Peyer's patch (tissue), 4 donors: ENCODE measurements at regions not wholly inside any gene's neighbourhood (a gene's known extent, or its start where the extent isn't known, plus 50 kb on each side); places are given as distances from the start of the nearest gene placed in this dataset.

Experiments used
- DNase-seq, 3 donors: peaks; one replicate each; pipeline ENCODE4 v3.0.0-alpha.2; 2017 to 2019
- H3K27ac ChIP-seq, 4 donors: fragments of 200-600 bp; sonication (generic); one replicate each; pipeline ENCODE4 v1.5.1; 2016 to 2019
- H3K27me3 ChIP-seq, 2 donors: fragments of 200-600 bp; sonication (generic); one replicate each; pipeline ENCODE4 v1.5.1; 2019
- H3K36me3 ChIP-seq, 3 donors: fragments of 200-600 bp; sonication (generic); one replicate each; pipeline ENCODE4 v1.5.1; 2016 to 2019
- H3K4me1 ChIP-seq, 4 donors: fragments of 200-600 bp; sonication (generic); one replicate each; pipeline ENCODE4 v1.5.1; 2016 to 2019
- H3K4me3 ChIP-seq, 4 donors: fragments of 200-600 bp; sonication (generic); 1 replicate in 3 of 4; 2 replicates in 1 of 4; pipeline ENCODE4 v1.5.1; 2016 to 2019; ENCODE audit warnings: mild to moderate bottlenecking in 1 of 4
- H3K9me3 ChIP-seq, 4 donors: fragments of 200-600 bp; sonication (generic); one replicate each; pipeline ENCODE4 v1.5.1; 2016 to 2019; ENCODE audit warnings: mild to moderate bottlenecking in 1 of 4
- POLR2A ChIP-seq, 2 donors: fragments of 450-650 bp; IDR thresholded peaks; one replicate each; pipeline ENCODE4 v1.5.1; 2017; ENCODE audit warnings: antibody characterized with exemption in 2 of 2, mild to moderate bottlenecking in 2 of 2, moderate library complexity in 2 of 2
- TF ChIP-seq, protein P1 (sequence below), 6 experiments: fragments of 450-650 bp in 4 of 6; fragments of 200-600 bp in 2 of 6; sonication (generic) in 1 of 6; IDR thresholded peaks; one replicate each; pipeline ENCODE4 v1.5.1; 2017 to 2019; ENCODE audit warnings: antibody characterized with exemption in 6 of 6, mild to moderate bottlenecking in 3 of 6, moderate library complexity in 1 of 6

DNA sequence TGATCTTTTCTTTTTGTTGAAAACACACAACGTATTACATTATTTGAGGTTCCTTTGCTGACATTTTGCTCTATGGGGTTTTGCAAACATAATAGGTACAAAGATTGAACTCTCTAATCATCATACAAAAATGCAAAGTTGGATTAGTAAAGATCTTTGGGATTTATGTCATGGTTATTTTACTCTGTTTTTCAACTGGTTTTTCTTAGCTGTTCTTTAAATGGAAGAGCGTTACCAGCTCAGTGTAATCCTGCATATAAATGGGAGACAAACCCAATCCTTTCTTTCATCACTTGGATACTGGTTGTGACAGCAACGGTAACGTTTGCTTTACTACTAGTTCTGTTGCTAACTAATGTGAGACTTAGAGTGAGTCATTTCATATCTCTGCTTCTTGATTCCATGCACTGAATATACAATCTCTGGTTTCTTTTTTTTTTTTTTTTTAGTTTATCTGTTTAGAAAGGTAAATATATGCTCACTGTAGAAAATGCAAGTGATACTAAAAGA lies 104.9 kb upstream of the NOVA1 start:
- H3K9me3 ChIP-seq = no peaks in the 10 kb centered on the region

DNA sequence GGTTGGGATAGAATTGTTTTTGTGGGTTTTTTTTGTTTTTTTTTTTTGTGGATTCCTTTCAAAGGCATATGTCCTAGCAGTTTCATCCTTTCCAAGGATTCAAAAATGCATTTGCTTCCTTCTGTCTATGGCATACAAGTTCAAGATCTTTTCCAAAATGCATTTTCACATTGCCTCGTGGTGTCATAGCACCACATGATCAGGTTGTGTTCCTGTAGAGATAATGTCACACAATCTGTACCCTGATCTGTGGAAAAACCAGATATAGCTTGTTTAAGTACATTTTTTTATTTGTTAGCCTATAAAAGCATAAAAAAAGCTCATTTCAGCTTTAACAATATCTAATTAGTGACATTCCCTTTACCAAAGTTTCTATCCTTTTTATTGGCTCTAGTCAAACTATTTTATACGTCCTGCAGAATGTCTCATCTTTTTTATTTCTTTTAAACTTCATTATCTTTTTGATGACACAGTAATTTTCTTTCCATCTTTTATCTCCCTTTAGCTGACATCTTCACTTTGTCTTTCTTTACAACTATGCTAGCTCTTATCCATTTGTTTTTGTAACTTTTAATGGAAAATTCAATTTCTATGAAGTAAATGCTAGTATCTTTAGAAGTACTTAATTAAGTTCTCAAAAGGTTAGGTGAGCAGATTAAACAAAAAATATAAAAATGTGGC lies 106.0 kb upstream of the NOVA1 start:
- no peak for DNase-seq
- no peak for TF ChIP-seq POLR2A (IDR thresholded peaks at IDR 0.05)
- TF ChIP-seq, protein P1, sequence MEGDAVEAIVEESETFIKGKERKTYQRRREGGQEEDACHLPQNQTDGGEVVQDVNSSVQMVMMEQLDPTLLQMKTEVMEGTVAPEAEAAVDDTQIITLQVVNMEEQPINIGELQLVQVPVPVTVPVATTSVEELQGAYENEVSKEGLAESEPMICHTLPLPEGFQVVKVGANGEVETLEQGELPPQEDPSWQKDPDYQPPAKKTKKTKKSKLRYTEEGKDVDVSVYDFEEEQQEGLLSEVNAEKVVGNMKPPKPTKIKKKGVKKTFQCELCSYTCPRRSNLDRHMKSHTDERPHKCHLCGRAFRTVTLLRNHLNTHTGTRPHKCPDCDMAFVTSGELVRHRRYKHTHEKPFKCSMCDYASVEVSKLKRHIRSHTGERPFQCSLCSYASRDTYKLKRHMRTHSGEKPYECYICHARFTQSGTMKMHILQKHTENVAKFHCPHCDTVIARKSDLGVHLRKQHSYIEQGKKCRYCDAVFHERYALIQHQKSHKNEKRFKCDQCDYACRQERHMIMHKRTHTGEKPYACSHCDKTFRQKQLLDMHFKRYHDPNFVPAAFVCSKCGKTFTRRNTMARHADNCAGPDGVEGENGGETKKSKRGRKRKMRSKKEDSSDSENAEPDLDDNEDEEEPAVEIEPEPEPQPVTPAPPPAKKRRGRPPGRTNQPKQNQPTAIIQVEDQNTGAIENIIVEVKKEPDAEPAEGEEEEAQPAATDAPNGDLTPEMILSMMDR (IDR thresholded peaks at IDR 0.05) = no peak
- Histone ChIP-seq H3K4me1 (no peaks in the 10 kb centered on the region), H3K36me3 (no peaks in the 10 kb centered on the region), H3K27ac (no peak overlapping the region), H3K27me3 (no peaks in the 10 kb centered on the region), H3K9me3 (no peaks in the 10 kb centered on the region), H3K4me3 (no peak overlapping the region)

More for the DNA sequence above, 104.9 kb upstream of the NOVA1 start:
- no peak overlapping the region for H3K4me3 ChIP-seq
- H3K36me3 ChIP-seq = no peaks in the 10 kb centered on the region
- no peak for DNase-seq
- H3K27ac ChIP-seq = no peak overlapping the region
- TF ChIP-seq, protein P1 (IDR thresholded peaks at IDR 0.05) = no peak
- TF ChIP-seq POLR2A (IDR thresholded peaks at IDR 0.05) = no peak
- H3K27me3 ChIP-seq = no peaks in the 10 kb centered on the region
- H3K4me1 ChIP-seq = no peaks in the 10 kb centered on the region

DNA sequence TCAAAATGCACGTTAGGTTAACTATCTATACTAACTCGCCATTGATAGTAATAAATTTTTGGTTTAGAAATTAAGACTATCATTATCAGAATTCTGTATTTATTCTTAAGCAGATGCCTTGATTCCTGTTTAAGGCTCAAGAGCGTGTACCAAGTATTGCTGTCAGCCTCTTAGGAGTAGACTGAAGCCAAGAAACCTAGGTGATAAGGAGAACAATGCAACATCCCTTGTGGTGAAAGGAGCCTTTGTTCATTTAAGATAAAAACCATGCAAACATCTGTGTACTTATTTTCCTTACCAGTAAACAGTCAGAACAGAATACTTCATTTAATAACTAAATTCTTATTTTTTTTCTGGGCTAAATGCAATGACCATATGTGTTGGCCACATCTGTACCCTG lies 109.4 kb upstream of the NOVA1 start:
- H3K9me3 ChIP-seq = no peaks in the 10 kb centered on the region
- no peak for TF ChIP-seq POLR2A (IDR thresholded peaks at IDR 0.05)
- TF ChIP-seq, protein P1 (IDR thresholded peaks at IDR 0.05) = no peak
- no peak for DNase-seq
- H3K4me1 ChIP-seq = no peaks in the 10 kb centered on the region
- H3K27ac ChIP-seq = no peak overlapping the region
- no peaks in the 10 kb centered on the region for H3K27me3 ChIP-seq
- no peak overlapping the region for H3K4me3 ChIP-seq
- no peaks in the 10 kb centered on the region for H3K36me3 ChIP-seq

DNA sequence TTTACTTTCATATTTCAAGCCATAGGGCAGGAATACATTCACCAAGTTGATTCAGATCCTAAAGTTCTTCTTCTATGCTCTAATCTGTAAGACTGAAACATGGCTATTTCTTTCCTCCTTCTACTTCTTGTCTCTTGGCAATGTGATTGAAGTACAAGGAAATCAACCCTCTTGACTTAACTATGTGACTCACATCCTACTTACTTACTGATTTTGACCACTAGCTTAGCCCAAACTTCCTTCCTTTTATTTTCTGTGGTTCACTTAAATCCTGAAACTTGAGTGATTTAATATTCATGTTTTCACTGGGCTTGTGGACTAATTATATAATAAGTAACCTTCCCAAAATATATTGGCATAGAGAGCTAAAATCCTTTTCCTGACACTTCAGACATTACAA lies 111.2 kb upstream of the NOVA1 start:
- no peak overlapping the region for H3K4me3 ChIP-seq
- TF ChIP-seq POLR2A (IDR thresholded peaks at IDR 0.05) = no peak
- TF ChIP-seq, protein P1 (IDR thresholded peaks at IDR 0.05) = no peak
- H3K4me1 ChIP-seq = no peaks in the 10 kb centered on the region
- no peak for DNase-seq
- no peak overlapping the region for H3K27ac ChIP-seq
- no peaks in the 10 kb centered on the region for H3K36me3 ChIP-seq
- no peaks in the 10 kb centered on the region for H3K27me3 ChIP-seq
- H3K9me3 ChIP-seq = no peaks in the 10 kb centered on the region

DNA sequence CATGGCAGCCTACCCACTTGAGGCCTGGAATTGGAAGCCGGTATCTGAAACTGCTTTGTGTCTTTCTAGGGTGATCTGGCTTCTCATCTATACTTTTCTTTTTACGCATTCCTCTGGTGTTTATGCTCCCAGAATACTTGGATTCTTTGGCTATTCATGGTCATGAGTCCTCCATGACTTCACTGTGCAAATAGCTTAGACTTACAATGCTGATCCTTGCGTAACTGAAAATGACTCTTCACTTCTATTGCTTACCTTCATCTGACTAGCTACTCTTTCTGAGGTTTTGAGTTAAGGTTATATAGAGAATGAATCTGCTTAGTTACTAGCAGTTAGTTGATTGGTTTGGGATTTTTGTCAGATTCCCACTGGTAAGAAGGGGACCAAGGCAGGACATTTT lies 121.7 kb upstream of the NOVA1 start:
- DNase-seq = no peak
- no peaks in the 10 kb centered on the region for H3K27me3 ChIP-seq
- TF ChIP-seq, protein P1 (IDR thresholded peaks at IDR 0.05) = no peak
- no peak for TF ChIP-seq POLR2A (IDR thresholded peaks at IDR 0.05)
- no peaks in the 10 kb centered on the region for H3K9me3 ChIP-seq
- no peaks in the 10 kb centered on the region for H3K36me3 ChIP-seq
- no peak overlapping the region for H3K27ac ChIP-seq
- no peak overlapping the region for H3K4me3 ChIP-seq
- no peaks in the 10 kb centered on the region for H3K4me1 ChIP-seq
